Right lobe of liver (tissue), 4 donors: ENCODE measurements at regions not wholly inside any gene's neighbourhood (a gene's known extent, or its start where the extent isn't known, plus 50 kb on each side); places are given as distances from the start of the nearest gene placed in this dataset.

Experiments used
- CTCF ChIP-seq, 4 donors: fragments of 200-600 bp in 3 of 4; fragments of 450-650 bp in 1 of 4; IDR thresholded peaks; one replicate each; pipeline versions ENCODE4 v1.5.1 to v1.8.0; 2016 to 2022; ENCODE audit warnings: antibody characterized with exemption in 4 of 4, mild to moderate bottlenecking in 2 of 4
- POLR2A ChIP-seq: fragments of 450-650 bp; IDR thresholded peaks from one replicate; pipeline ENCODE4 v1.6.1; 2017; ENCODE audit warnings: antibody characterized with exemption, mild to moderate bottlenecking
- donor health status: DM: no; HTN: no; CAD: no.
- donor health status: DM: no; HTN: no; CAD: no.
- donor health status: DM: no; HTN: yes; CAD: no.

GRCh38 chr22:22961574-22961973 lies 74.0 kb downstream of the IGLL5 start:
- no peak for TF ChIP-seq CTCF (IDR thresholded peaks at IDR 0.05)
- no peak for TF ChIP-seq POLR2A
